IPS-20b (cell line): ENCODE measurements at regions not wholly inside any gene's neighbourhood (a gene's known extent, or its start where the extent isn't known, plus 50 kb on each side); places are given as distances from the start of the nearest gene placed in this dataset.

Experiments
- H3K27ac ChIP-seq: one replicate; pipeline ENCODE4 v1.5.1; 2013; ENCODE audit warnings: low read length
- H3K27me3 ChIP-seq: 2 replicates; pipeline ENCODE4 v1.6.1; 2013; ENCODE audit warnings: mild to moderate bottlenecking, low read length, inconsistent platforms; ENCODE audit not compliant: insufficient read depth
- H3K36me3 ChIP-seq: 2 replicates; pipeline ENCODE4 v1.6.1; 2013; ENCODE audit warnings: low read depth, mild to moderate bottlenecking, inconsistent platforms, low read length, moderate library complexity; ENCODE audit not compliant: insufficient read depth
- H3K4me1 ChIP-seq: 2 replicates; pipeline ENCODE4 v1.6.1; 2013; ENCODE audit warnings: mild to moderate bottlenecking, control low read depth, inconsistent platforms, low read length, moderate library complexity; ENCODE audit not compliant: insufficient read depth
- H3K4me3 ChIP-seq: 2 replicates; pipeline ENCODE4 v1.5.1; 2013; ENCODE audit warnings: mild to moderate bottlenecking, low read length, inconsistent platforms
- H3K9ac ChIP-seq: 2 replicates; pipeline ENCODE4 v1.6.1; 2013; ENCODE audit warnings: low read depth, mild to moderate bottlenecking, inconsistent platforms, low read length, moderate library complexity
- H3K9me3 ChIP-seq: 2 replicates; pipeline ENCODE4 v1.6.1; 2013; ENCODE audit warnings: mild to moderate bottlenecking, low read depth, low read length, inconsistent platforms; ENCODE audit not compliant: insufficient read depth

DNA sequence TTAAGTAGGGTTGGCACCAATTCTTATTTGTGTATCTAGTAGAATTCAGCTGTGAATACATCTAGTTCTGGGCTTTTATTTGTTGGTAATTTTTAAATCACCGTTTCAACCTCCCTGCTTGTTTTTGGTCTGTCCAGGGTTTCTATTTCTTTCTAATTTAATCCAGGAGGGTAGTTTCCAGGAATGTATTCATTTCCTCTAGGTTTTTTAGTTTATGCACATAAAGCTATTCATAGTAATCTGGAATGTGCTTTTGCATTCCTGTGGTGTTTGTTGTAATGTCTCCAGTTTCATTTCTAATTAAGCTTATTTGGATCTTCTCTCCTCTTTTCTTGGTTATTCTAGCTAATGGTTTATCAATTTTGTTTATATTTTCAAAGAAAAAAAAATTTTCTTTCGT, 1361.8 kb upstream of the DDX18 start:
- H3K36me3 ChIP-seq: no peaks in the 10 kb centered on the region
- H3K27me3 ChIP-seq: no peaks in the 10 kb centered on the region
- no peak overlapping the region for H3K4me3 ChIP-seq
- no peaks in the 10 kb centered on the region for H3K4me1 ChIP-seq
- H3K9me3 ChIP-seq: peaks cover 7% of the 10 kb centered on the region; the same call in 1 of the 2 replicates
- no peak overlapping the region for H3K27ac ChIP-seq
- no peak overlapping the region for H3K9ac ChIP-seq

DNA sequence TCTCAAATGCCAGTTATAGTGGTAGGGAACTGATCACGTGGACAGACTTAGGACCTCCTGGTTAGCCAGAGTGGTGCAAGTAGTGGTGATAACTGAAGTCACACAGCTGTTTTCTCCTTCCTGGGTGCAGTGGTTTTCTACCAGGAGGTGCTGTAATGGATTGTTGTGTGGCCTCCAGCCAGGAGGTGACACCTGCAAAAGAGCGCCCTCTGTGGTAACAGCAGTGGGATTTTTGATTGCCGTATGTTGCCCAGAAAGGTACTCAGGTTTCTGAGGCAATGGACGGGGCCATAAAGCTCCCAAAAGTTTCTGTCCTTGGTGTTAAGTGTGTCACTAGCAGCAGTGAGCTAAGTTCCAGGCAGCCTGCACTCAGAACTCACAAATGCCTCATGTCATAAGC, 1358.1 kb upstream of the DDX18 start:
- no peaks in the 10 kb centered on the region for H3K27me3 ChIP-seq
- H3K4me3 ChIP-seq: no peak overlapping the region
- no peaks in the 10 kb centered on the region for H3K4me1 ChIP-seq
- H3K9me3 ChIP-seq: peaks cover 7% of the 10 kb centered on the region; the same call in 1 of the 2 replicates
- H3K27ac ChIP-seq: no peak overlapping the region
- no peak overlapping the region for H3K9ac ChIP-seq
- H3K36me3 ChIP-seq: no peaks in the 10 kb centered on the region

DNA sequence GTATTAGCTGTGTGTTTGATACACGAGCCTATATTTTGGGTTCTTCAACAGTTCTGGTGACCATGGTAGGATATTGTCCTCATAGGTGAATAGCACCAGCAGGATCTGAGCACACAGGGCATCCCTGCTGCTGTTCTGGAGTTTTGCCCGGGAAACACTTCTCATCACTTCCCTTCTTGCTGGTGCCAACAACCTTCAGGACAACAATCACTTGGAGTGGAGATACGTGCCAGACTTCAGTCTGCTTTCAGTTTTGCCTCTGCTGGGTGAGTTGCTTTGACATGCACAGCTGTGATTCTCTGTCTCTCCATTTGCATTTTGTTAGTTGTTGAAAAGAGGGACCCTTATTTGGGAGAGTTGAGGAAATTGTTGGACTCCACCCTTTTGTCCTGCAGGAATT, 1347.2 kb upstream of the DDX18 start:
- Histone ChIP-seq H3K27me3 (no peaks in the 10 kb centered on the region), H3K27ac (no peak overlapping the region)

DNA sequence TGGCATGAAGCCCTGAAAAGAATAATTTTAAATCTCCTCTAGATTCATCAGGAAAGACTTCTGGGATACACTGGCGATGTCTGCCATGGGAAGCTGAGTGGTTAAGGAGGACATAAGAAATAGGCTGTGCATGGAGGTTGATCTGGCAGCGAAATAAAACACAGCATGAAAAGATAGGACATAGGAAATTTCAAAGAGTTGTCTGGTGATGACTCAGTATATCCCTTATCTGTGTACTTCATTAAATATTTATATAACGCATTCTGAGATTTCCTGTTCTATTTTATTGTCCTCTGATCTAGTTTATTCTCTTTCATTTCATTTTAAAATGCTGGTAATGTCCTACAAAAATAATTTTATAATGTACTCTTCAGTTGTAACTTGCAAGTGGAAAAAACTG, 1337.3 kb upstream of the DDX18 start:
- Histone ChIP-seq H3K9ac (no peak overlapping the region), H3K9me3 (no peaks in the 10 kb centered on the region), H3K4me3 (no peak overlapping the region), H3K36me3 (no peaks in the 10 kb centered on the region), H3K27me3 (no peaks in the 10 kb centered on the region), H3K27ac (no peak overlapping the region), H3K4me1 (no peaks in the 10 kb centered on the region)

More for the DNA sequence above, 1347.2 kb upstream of the DDX18 start:
- Histone ChIP-seq H3K9ac (no peak overlapping the region), H3K9me3 (peaks cover 23% of the 10 kb centered on the region), H3K4me1 (no peaks in the 10 kb centered on the region), H3K36me3 (no peaks in the 10 kb centered on the region), H3K4me3 (no peak overlapping the region)

DNA sequence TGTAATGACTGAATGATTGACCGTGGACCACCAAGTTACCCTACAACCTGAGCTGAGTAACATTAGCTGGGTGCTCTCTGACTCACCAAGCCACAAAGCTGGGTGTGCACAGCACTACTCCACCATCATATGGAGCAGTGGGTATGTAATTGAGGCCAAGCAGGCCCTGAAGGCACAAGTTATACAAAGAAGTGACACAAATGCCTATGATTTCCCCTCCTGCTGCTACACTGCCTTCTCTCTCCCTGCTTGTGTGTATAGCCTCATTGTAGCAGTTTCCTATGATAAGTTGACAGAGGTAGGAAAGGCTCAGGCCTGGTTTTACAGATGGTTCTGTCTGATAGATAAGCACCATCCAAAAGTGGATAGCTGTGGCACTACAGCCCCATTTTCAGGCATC, 1327.2 kb upstream of the DDX18 start:
- Histone ChIP-seq H3K9ac (no peak overlapping the region), H3K27ac (no peak overlapping the region), H3K9me3 (no peaks in the 10 kb centered on the region), H3K27me3 (no peaks in the 10 kb centered on the region), H3K36me3 (no peaks in the 10 kb centered on the region), H3K4me3 (no peak overlapping the region), H3K4me1 (no peaks in the 10 kb centered on the region)

DNA sequence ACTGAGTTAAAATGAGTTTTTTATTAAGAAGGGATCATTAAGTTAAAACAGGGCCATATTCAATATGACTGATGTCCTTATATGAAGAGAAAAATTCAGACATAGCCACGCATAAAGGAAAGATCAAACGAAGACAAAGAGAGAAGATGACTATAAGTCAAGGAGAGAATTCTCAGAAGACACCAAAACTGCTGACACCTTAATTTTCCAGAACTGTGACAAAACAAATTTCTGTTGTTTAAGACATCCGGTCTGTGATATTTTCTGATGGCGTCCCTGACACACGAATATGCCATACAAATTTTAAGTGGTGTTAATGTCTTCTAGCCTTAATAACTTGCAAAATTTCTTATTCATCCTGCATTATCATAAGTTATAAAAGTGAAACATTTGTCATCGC, 1325.2 kb upstream of the DDX18 start:
- no peaks in the 10 kb centered on the region for H3K27me3 ChIP-seq
- H3K27ac ChIP-seq: no peak overlapping the region

DNA sequence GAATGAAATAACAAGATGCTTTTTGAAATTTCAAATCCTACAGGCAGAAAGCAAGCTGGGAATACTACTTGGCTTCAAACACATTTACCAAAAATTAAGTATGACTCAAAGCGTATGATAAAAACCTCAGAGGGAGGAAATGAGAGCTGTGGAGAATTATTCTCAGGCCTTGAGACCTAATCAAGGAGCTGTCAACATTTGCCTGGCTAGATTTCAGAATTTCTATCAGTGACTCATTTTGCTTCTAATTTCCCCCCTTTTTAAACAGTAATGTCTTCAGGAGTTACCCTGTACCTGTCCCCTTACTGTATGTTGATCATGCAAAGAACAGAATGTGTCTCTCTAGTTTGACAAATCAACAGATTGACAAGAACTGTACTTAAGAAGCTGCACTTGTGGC, 1324.5 kb upstream of the DDX18 start:
- Histone ChIP-seq H3K9me3 (no peaks in the 10 kb centered on the region), H3K27ac (no peak overlapping the region), H3K9ac (no peak overlapping the region), H3K4me1 (no peaks in the 10 kb centered on the region), H3K36me3 (no peaks in the 10 kb centered on the region), H3K27me3 (no peaks in the 10 kb centered on the region), H3K4me3 (no peak overlapping the region)

More for the DNA sequence above, 1325.2 kb upstream of the DDX18 start:
- Histone ChIP-seq H3K9ac (no peak overlapping the region), H3K4me3 (no peak overlapping the region), H3K4me1 (no peaks in the 10 kb centered on the region), H3K36me3 (no peaks in the 10 kb centered on the region), H3K9me3 (no peaks in the 10 kb centered on the region)

DNA sequence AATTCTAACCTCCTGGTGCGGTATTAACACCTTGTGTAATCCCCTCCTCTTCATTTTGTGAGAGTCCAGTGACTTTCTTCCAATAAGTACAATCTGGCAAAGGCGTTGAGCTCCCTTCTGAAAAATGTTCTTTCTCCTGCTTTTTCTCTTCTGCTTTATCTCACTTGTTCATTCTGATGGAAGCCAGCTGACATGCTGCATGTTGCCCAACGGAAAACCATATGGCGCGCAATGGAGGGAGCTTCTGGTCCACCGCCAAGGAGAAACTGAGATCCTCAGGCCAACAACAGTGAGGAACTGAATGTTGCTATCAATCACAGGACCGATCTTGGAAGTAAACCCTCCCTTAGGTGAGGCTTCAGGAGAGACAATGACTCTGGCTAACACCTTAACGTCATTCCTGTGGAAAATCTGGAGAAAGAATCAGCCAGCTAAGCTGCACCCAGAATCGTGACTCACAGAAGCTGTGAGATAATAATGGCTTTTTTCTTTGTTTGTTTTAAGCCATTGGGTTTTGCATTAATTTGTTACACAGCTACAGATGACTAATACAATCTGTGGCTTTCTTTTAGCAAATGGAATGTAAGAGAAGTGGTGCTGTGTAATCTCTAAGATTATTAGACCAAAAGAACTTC, 1323.9 kb upstream of the DDX18 start:
- no peak overlapping the region for H3K27ac ChIP-seq
- H3K4me3 ChIP-seq: no peak overlapping the region
- no peaks in the 10 kb centered on the region for H3K36me3 ChIP-seq
- H3K4me1 ChIP-seq: no peaks in the 10 kb centered on the region
- H3K9ac ChIP-seq: no peak overlapping the region
- no peaks in the 10 kb centered on the region for H3K27me3 ChIP-seq
- H3K9me3 ChIP-seq: no peaks in the 10 kb centered on the region

DNA sequence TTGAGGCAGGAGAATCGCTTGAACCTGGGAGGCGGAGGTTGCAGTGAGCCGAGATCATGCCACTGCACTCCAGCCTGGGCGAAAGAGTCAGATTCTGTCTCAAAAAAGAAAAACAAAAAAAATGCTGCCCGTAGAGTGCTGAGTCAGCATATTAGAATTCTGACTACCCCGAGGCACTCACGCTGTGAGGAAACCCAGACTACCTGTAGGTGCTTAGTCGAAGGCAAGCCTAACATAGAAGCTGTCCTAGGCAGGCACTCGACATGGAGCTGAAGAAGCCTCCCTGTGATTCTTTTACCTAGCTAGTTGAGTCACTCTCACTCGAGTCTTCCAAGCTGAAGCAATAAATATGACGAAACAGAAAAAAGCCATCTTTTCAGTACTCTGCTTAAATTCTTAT, 1323.2 kb upstream of the DDX18 start:
- Histone ChIP-seq H3K36me3 (no peaks in the 10 kb centered on the region), H3K4me3 (no peak overlapping the region)

DNA sequence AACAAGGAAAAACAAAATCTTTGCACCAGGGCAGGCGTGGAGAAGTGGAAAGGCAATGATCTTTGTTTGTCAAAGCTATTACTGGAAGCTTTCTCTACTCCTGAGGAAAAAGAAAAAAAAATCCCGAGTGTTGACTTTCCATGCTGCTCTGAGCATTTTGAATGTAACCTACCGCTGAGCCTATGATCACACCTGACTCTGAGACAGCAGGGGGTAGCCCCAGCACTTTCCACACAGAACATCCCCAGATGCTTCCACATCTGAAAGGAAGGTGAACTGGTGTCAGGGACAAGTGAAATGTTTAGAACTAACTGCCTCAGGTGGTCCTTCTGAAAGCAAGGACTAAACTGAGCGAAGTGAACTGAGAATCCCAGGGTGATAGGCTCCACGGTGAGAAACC, 1315.1 kb upstream of the DDX18 start:
- Histone ChIP-seq H3K4me3 (no peak overlapping the region), H3K27ac (no peak overlapping the region), H3K9ac (no peak overlapping the region), H3K9me3 (no peaks in the 10 kb centered on the region), H3K27me3 (no peaks in the 10 kb centered on the region), H3K36me3 (no peaks in the 10 kb centered on the region), H3K4me1 (peaks cover 10% of the 10 kb centered on the region; the same call in 1 of the 2 replicates)

More for the DNA sequence above, 1323.2 kb upstream of the DDX18 start:
- Histone ChIP-seq H3K27ac (no peak overlapping the region), H3K9ac (no peak overlapping the region), H3K27me3 (no peaks in the 10 kb centered on the region), H3K4me1 (no peaks in the 10 kb centered on the region), H3K9me3 (no peaks in the 10 kb centered on the region)

DNA sequence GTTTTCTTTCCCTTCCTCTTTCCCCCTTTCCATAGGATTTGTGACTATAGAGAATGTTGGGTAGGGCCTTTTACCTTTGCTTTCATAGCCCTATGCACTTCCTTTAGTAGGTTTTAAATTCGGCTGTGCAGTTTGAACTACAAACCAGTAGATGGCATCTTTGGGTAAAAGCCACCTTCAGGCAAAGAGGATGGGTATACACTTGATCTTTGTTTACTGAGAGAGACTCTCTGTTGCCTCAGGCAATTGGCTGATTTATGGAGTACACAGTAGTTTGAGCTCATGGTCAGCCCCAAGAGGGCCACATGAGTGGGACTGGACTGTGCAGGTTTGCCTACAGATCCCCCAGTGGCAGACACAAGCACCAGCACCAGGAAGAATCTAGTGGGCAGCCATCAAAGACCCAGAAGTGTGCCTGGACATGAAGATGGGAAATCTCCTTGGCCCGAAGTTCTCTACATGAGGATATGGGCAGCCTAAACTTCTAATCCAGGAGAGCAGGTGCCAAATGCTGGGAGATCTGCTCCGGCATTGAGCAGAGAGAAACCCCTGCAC, 1304.3 kb upstream of the DDX18 start:
- Histone ChIP-seq H3K9ac (no peak overlapping the region), H3K36me3 (no peaks in the 10 kb centered on the region), H3K27ac (no peak overlapping the region), H3K27me3 (no peaks in the 10 kb centered on the region), H3K4me3 (no peak overlapping the region), H3K4me1 (no peaks in the 10 kb centered on the region), H3K9me3 (no peaks in the 10 kb centered on the region)

DNA sequence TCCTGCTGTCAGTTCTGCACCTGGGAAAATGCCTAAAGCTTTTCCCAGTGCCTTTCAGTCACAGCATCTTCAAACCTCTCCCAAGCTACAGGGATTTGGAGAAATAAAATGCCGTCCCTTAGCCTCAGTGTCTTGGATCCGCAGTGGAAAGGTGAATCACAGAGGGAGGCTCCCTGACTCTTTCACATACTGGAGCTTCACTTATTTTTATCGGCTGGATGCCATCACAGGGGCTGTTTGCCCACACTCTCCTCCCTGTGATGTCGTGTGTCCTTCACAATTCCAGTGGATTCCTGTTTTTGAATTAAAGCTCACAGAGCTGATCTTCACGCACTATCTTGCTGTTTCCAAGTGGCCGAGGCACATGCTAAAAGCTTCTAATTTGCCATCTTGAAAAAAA, 1303.1 kb upstream of the DDX18 start:
- Histone ChIP-seq H3K36me3 (no peaks in the 10 kb centered on the region), H3K4me1 (no peaks in the 10 kb centered on the region), H3K4me3 (no peak overlapping the region), H3K27ac (no peak overlapping the region), H3K27me3 (no peaks in the 10 kb centered on the region), H3K9ac (no peak overlapping the region), H3K9me3 (no peaks in the 10 kb centered on the region)
